ENCODE measurements at regions not wholly inside any gene's neighbourhood (a gene's known extent, or its start where the extent isn't known, plus 50 kb on each side); places are given as distances from the start of the nearest gene placed in this dataset.

DNA sequence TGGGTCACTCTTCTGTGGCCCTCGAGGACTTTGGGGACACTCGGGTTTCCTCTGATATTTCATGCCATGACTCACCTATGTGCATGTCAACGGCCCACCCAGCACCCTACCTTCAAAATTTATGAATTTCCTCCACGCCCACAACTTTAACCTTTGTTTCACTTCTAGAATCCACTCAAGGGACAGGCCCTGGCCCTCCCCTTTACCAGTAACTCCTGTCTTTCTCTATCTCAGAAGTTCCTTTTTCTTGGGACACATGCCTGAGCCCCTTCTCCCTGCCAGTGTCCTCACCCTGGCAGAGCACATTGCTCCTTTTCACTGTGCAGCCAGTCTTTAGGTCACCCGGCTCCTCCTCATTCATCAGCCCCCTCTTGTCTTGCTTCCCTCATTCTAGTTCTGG lies 282.5 kb upstream of the KLF6 start:
- no peak overlapping the region for H3K27ac Mint-ChIP-seq (ENCODE audit: low read depth, unreplicated experiment)
- H3K4me1 Mint-ChIP-seq (ENCODE audit: insufficient read depth, unreplicated experiment) = peaks cover under 1% of the 10 kb centered on the region
- no peaks in the 10 kb centered on the region for H3K27me3 Mint-ChIP-seq (ENCODE audit: insufficient read depth, unreplicated experiment)
- ChIA-PET POLR2A (interaction anchor here (0.7 kb wide), 1 partner anchor 19 kb away, joined by 3 read pairs; no protein-coding TSS in a partner anchor), CTCF (no interaction called here)
- no TSS peak for BruUV-seq (replicated peaks)
- H3K9me3 Mint-ChIP-seq (ENCODE audit: unreplicated experiment) = no peaks in the 10 kb centered on the region
- DNase-seq (ENCODE audit: unreplicated experiment) = no peak
- no peak overlapping the region for H3K4me3 Mint-ChIP-seq (ENCODE audit: unreplicated experiment)
- TF ChIP-seq, protein P1, sequence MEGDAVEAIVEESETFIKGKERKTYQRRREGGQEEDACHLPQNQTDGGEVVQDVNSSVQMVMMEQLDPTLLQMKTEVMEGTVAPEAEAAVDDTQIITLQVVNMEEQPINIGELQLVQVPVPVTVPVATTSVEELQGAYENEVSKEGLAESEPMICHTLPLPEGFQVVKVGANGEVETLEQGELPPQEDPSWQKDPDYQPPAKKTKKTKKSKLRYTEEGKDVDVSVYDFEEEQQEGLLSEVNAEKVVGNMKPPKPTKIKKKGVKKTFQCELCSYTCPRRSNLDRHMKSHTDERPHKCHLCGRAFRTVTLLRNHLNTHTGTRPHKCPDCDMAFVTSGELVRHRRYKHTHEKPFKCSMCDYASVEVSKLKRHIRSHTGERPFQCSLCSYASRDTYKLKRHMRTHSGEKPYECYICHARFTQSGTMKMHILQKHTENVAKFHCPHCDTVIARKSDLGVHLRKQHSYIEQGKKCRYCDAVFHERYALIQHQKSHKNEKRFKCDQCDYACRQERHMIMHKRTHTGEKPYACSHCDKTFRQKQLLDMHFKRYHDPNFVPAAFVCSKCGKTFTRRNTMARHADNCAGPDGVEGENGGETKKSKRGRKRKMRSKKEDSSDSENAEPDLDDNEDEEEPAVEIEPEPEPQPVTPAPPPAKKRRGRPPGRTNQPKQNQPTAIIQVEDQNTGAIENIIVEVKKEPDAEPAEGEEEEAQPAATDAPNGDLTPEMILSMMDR (IDR thresholded peaks at IDR 0.05; ENCODE audit: unreplicated experiment) = no peak
- intact Hi-C loops (cut with micrococcal nuclease) = no loop called here
- H3K36me3 Mint-ChIP-seq (ENCODE audit: insufficient read depth, unreplicated experiment) = no peaks in the 10 kb centered on the region

DNA sequence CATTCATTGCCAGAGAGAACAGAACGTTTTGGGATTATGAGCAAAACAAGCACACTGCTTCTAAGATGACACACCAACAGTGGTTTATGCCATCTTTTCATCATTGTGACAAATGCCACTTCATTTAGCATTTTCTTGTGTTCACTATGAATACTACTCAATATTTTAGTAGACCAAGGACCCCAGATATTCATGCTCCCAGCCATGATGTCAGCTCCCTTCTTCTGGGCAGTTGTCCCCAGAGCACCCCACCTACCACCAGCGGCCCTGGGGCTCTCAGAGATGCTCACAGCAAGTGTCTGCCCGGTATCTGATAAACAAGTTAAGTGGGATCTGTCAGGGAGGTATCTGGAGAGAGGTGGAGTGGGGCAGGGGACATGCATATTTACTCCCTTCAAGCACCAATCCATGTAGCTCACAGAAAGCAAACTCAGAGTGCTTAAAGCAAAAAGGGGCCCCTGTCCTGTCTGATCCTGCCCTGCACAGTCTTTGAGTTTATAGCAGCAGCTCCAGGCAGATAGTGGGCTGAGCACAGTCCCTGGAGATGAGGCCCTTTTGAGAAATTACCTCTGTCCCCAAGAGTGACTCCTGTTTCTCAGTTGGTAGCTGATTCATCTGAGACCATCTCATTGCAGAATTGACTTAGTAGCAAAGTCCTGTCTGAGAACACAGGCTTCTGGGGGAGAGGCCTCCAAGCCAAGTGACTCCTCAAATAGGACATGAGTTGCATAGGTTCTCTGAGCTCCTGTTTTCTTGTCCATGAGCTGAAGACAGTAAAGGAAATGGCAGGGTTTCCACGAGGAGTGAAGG lies 281.8 kb upstream of the KLF6 start:
- Mint-ChIP-seq H3K27me3 (ENCODE audit: insufficient read depth, unreplicated experiment) (no peaks in the 10 kb centered on the region), H3K27ac (ENCODE audit: low read depth, unreplicated experiment) (no peak overlapping the region), H3K4me1 (ENCODE audit: insufficient read depth, unreplicated experiment) (peaks cover 8% of the 10 kb centered on the region), H3K4me3 (ENCODE audit: unreplicated experiment) (no peak overlapping the region), H3K9me3 (ENCODE audit: unreplicated experiment) (no peaks in the 10 kb centered on the region), H3K36me3 (ENCODE audit: insufficient read depth, unreplicated experiment) (no peaks in the 10 kb centered on the region)
- POLR2A ChIA-PET = no interaction called here
- TF ChIP-seq, protein P1 (IDR thresholded peaks at IDR 0.05; ENCODE audit: unreplicated experiment) = no peak
- intact Hi-C loops (cut with micrococcal nuclease) = no loop called here
- no TSS peak for BruUV-seq (replicated peaks)
- CTCF ChIA-PET = no interaction called here
- no peak for DNase-seq (ENCODE audit: unreplicated experiment)

DNA sequence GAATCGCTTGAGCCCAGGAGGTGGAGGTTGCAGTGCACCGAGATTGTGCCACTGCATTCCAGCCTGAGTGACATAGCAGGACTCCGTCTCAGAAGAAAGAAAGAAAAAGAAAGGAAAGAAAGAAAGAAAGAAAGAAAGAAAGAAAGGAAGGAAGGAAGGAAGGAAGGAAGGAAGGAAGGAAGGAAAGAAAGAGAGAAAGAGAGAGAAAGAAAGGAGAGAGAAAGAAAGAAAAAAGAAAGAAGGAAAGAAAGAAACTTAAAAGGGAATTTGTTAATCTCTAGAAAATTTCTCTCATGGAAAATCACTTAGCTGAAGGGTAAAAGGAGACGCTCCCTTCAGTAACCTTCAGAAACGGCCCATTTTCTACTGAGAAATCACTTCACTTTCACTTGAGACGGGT lies 279.5 kb upstream of the KLF6 start:
- Mint-ChIP-seq H3K27ac (ENCODE audit: low read depth, unreplicated experiment) (no peak overlapping the region), H3K9me3 (ENCODE audit: unreplicated experiment) (no peaks in the 10 kb centered on the region), H3K4me1 (ENCODE audit: insufficient read depth, unreplicated experiment) (peaks cover 17% of the 10 kb centered on the region), H3K27me3 (ENCODE audit: insufficient read depth, unreplicated experiment) (no peaks in the 10 kb centered on the region), H3K4me3 (ENCODE audit: unreplicated experiment) (no peak overlapping the region), H3K36me3 (ENCODE audit: insufficient read depth, unreplicated experiment) (no peaks in the 10 kb centered on the region)
- BruUV-seq (replicated peaks) = no TSS peak
- ChIA-PET CTCF (no interaction called here), POLR2A (interaction anchor here (1.3 kb wide), 1 partner anchor 9 kb away, joined by 3 read pairs; no protein-coding TSS in a partner anchor)
- no peak for DNase-seq (ENCODE audit: unreplicated experiment)
- TF ChIP-seq, protein P1 (IDR thresholded peaks at IDR 0.05; ENCODE audit: unreplicated experiment) = no peak
- intact Hi-C loops (cut with micrococcal nuclease) = no loop called here

DNA sequence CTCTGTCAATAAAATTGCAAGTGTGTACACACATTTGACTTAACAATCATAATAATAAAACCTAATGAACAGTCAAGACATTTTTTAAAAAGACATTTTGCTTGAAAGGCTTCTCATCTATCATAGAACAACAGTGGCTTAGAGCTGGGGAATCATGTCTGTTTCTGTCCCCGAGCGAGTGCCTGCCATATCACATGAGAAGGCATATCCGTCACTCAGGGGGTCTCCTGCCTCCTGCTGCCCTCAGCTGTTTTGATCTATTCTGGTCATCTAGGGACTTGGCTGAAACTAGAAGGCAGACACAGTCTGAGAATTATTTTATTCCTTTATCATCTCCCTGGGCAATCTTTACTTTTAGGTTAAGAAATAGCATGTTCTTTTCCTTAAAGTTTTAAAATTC lies 278.7 kb upstream of the KLF6 start:
- DNase-seq (ENCODE audit: unreplicated experiment) = no peak
- Mint-ChIP-seq H3K4me3 (ENCODE audit: unreplicated experiment) (no peak overlapping the region), H3K9me3 (ENCODE audit: unreplicated experiment) (no peaks in the 10 kb centered on the region), H3K4me1 (ENCODE audit: insufficient read depth, unreplicated experiment) (peaks cover 18% of the 10 kb centered on the region), H3K27me3 (ENCODE audit: insufficient read depth, unreplicated experiment) (no peaks in the 10 kb centered on the region), H3K36me3 (ENCODE audit: insufficient read depth, unreplicated experiment) (no peaks in the 10 kb centered on the region), H3K27ac (ENCODE audit: low read depth, unreplicated experiment) (no peak overlapping the region)
- BruUV-seq (replicated peaks) = no TSS peak
- CTCF ChIA-PET = interaction anchor here (0.7 kb wide), 1 partner anchor 83 kb away, joined by 3 read pairs; no protein-coding TSS in a partner anchor
- TF ChIP-seq, protein P1 (IDR thresholded peaks at IDR 0.05; ENCODE audit: unreplicated experiment) = no peak
- intact Hi-C loops (cut with micrococcal nuclease) = no loop called here
- POLR2A ChIA-PET = interaction anchor here (1.3 kb wide), 1 partner anchor 10 kb away, joined by 3 read pairs; no protein-coding TSS in a partner anchor
